Hepatocyte (in vitro differentiated cells): ENCODE measurements at regions not wholly inside any gene's neighbourhood (a gene's known extent, or its start where the extent isn't known, plus 50 kb on each side); places are given as distances from the start of the nearest gene placed in this dataset.

Experiments
- DNase-seq: peaks from one replicate; pipeline ENCODE4 v3.0.0-alpha.2; 2016; ENCODE audit warnings: low spot score
- H2AFZ ChIP-seq: fragments of 200-600 bp; sonication (generic); 2 replicates; pipeline ENCODE4 v1.6.0; 2016; ENCODE audit warnings: antibody characterized with exemption, mild to moderate bottlenecking
- H3K27ac ChIP-seq: fragments of 200-600 bp; sonication (generic); 2 replicates; pipeline ENCODE4 v1.5.1; 2016; ENCODE audit warnings: mild to moderate bottlenecking
- H3K27me3 ChIP-seq: fragments of 200-600 bp; sonication (generic); 2 replicates; pipeline ENCODE4 v1.6.1; 2016
- H3K36me3 ChIP-seq: fragments of 200-600 bp; sonication (generic); replicated peaks from 2 replicates; pipeline ENCODE4 v1.5.1; 2016; ENCODE audit warnings: low read depth; ENCODE audit not compliant: insufficient read depth
- H3K4me1 ChIP-seq: fragments of 200-600 bp; sonication (generic); 2 replicates; pipeline ENCODE4 v1.5.1; 2016; ENCODE audit warnings: mild to moderate bottlenecking, moderate library complexity; ENCODE audit not compliant: insufficient read depth
- H3K4me2 ChIP-seq: fragments of 200-600 bp; sonication (generic); 2 replicates; pipeline ENCODE4 v1.6.0; 2016
- H3K4me3 ChIP-seq: fragments of 200-600 bp; sonication (generic); 2 replicates; pipeline ENCODE4 v1.5.1; 2016; ENCODE audit warnings: mild to moderate bottlenecking
- H3K79me2 ChIP-seq: fragments of 200-600 bp; sonication (generic); 2 replicates; pipeline ENCODE4 v1.6.0; 2017; ENCODE audit warnings: mild to moderate bottlenecking
- H3K9me2 ChIP-seq: fragments of 200-600 bp; sonication (generic); replicated peaks from 2 replicates; pipeline ENCODE4 v1.6.0; 2017; ENCODE audit warnings: mild to moderate bottlenecking; ENCODE audit not compliant: insufficient read depth
- H3K9me3 ChIP-seq: fragments of 200-600 bp; sonication (generic); 2 replicates; pipeline ENCODE4 v1.5.1; 2016; ENCODE audit warnings: low read depth, mild to moderate bottlenecking
- H4K20me1 ChIP-seq: fragments of 200-600 bp; sonication (generic); 2 replicates; pipeline ENCODE4 v1.6.0; 2016; ENCODE audit warnings: mild to moderate bottlenecking; ENCODE audit not compliant: insufficient read depth, poor library complexity, severe bottlenecking
- EZH2 ChIP-seq: fragments of 200-600 bp; sonication (generic); IDR thresholded peaks from 2 replicates; pipeline ENCODE4 v1.6.1; 2016; ENCODE audit warnings: antibody characterized with exemption, mild to moderate bottlenecking, borderline replicate concordance
- EZH2phosphoT487 ChIP-seq: fragments of 200-600 bp; sonication (generic); IDR thresholded peaks from one replicate; pipeline ENCODE4 v1.6.1; 2018; ENCODE audit warnings: antibody characterized with exemption, mild to moderate bottlenecking, low read depth, moderate library complexity; ENCODE audit not compliant: unreplicated experiment, severe bottlenecking
- WGBS: methylation state at CpG from one replicate; pipeline ENCODE4 v1.1.6; 2016; ENCODE audit warnings: low lambda C conversion rate; ENCODE audit errors: missing lambda C conversion rate; 5-methylcytosine and 5-hydroxymethylcytosine counted together
- TF ChIP-seq, protein P1 (sequence below): fragments of 200-600 bp; sonication (generic); IDR thresholded peaks from 2 replicates; pipeline ENCODE4 v1.5.1; 2016; ENCODE audit warnings: antibody characterized with exemption, mild to moderate bottlenecking; ENCODE audit not compliant: poor library complexity

DNA sequence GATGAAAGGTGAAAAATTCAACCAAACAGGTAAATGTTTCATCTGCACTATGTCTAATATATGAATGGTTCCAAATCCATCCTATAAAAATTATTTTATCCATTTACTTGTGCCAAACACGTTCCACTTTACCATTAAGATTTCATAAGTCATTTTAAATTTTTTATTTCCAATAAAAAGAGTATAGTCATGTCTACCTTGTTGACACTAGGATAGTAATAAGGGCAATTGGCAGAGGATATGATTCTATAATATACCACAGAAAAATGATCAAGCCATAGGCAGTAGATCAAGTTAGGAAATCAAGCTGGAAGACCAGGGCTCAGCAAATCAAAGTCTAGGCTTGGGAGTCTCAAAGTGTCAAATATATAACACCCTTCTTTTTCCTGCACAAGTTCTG, 384.3 kb downstream of the METTL4 start:
- no peaks in the 10 kb centered on the region for H3K36me3 ChIP-seq
- WGBS = 80% methylated on average over 1 of the region's 1 CpG
- H3K9me2 ChIP-seq = no peaks in the 10 kb centered on the region
- no peaks in the 10 kb centered on the region for H4K20me1 ChIP-seq
- no peak for DNase-seq
- H3K9me3 ChIP-seq = no peaks in the 10 kb centered on the region
- H3K27me3 ChIP-seq = no peaks in the 10 kb centered on the region
- TF ChIP-seq, protein P1, sequence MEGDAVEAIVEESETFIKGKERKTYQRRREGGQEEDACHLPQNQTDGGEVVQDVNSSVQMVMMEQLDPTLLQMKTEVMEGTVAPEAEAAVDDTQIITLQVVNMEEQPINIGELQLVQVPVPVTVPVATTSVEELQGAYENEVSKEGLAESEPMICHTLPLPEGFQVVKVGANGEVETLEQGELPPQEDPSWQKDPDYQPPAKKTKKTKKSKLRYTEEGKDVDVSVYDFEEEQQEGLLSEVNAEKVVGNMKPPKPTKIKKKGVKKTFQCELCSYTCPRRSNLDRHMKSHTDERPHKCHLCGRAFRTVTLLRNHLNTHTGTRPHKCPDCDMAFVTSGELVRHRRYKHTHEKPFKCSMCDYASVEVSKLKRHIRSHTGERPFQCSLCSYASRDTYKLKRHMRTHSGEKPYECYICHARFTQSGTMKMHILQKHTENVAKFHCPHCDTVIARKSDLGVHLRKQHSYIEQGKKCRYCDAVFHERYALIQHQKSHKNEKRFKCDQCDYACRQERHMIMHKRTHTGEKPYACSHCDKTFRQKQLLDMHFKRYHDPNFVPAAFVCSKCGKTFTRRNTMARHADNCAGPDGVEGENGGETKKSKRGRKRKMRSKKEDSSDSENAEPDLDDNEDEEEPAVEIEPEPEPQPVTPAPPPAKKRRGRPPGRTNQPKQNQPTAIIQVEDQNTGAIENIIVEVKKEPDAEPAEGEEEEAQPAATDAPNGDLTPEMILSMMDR = no peak
- TF ChIP-seq EZH2 = no peak
- TF ChIP-seq EZH2phosphoT487 = no peak
- no peak overlapping the region for H3K27ac ChIP-seq
- H3K79me2 ChIP-seq = no peaks in the 10 kb centered on the region
- H3K4me3 ChIP-seq = no peak overlapping the region
- H3K4me1 ChIP-seq = no peaks in the 10 kb centered on the region
- H2AFZ ChIP-seq = no peak overlapping the region
- H3K4me2 ChIP-seq = no peak overlapping the region

DNA sequence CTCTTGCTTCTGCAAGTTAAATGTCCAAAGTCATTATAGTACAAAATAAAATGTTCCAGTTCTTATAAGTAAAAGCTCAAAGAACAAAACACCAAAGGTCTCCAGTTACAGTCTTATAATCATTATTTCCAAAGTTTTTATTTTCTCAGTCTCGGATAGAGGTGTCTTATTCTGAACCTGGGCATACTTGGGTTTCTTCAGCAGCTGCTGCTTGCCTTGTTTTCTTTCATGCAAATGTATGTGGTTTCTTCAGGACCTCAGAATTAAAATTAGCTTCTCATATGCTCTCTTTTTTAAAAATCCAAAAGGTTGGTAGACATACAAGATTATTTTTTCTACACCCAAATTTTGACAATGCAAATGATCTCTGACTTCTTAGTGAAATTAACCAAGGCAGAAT, 383.0 kb downstream of the METTL4 start:
- TF ChIP-seq, protein P1 = no peak
- TF ChIP-seq EZH2phosphoT487 (no peak), EZH2 (no peak)
- H3K4me1 ChIP-seq = no peaks in the 10 kb centered on the region
- H3K9me2 ChIP-seq = no peaks in the 10 kb centered on the region
- DNase-seq = no peak
- no peak overlapping the region for H3K4me2 ChIP-seq
- no peaks in the 10 kb centered on the region for H3K9me3 ChIP-seq
- no peak overlapping the region for H3K27ac ChIP-seq
- no peaks in the 10 kb centered on the region for H4K20me1 ChIP-seq
- no peak overlapping the region for H2AFZ ChIP-seq
- H3K36me3 ChIP-seq = no peaks in the 10 kb centered on the region
- H3K27me3 ChIP-seq = no peaks in the 10 kb centered on the region
- no peaks in the 10 kb centered on the region for H3K79me2 ChIP-seq
- WGBS = 90% methylated on average over 1 of the region's 1 CpG
- H3K4me3 ChIP-seq = no peak overlapping the region

DNA sequence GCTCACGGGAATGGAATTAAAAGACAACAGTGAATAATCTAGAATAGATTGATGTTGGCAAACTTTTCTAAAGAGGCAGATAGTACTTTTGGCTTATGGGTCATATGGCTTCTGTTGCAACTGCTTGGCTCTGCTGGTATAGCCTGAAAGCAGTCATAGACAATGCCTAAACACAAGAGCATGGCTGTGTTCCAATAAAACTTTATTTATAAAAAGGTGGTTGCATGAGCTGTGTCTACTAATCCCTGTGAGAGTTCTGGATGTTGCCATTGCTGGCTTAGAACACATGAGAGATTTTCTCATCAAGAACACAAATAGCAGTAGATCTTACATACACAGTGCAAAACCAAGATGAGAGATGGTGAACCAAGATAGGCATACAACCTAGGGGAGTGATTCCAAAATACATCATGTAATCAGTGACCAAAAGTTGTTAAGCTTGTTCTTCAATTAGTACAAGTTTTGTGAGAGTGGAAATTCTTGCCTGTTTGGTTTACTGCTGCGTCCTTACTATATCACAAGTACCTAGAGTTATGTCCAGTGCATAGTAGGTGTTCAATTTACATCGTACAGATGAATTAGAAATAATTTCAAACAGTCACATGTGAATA, 380.0 kb downstream of the METTL4 start:
- Histone ChIP-seq H3K27me3 (no peaks in the 10 kb centered on the region), H3K79me2 (no peaks in the 10 kb centered on the region)
- WGBS = 84% methylated on average over 3 of the region's 3 CpGs

More for the DNA sequence above, 380.0 kb downstream of the METTL4 start:
- Histone ChIP-seq H3K4me1 (no peaks in the 10 kb centered on the region), H3K4me2 (no peak overlapping the region), H3K27ac (no peak overlapping the region), H3K4me3 (no peak overlapping the region), H2AFZ (no peak overlapping the region), H3K9me3 (no peaks in the 10 kb centered on the region), H3K9me2 (no peaks in the 10 kb centered on the region), H4K20me1 (no peaks in the 10 kb centered on the region), H3K36me3 (no peaks in the 10 kb centered on the region)
- DNase-seq = no peak
- TF ChIP-seq, protein P1 = no peak
- TF ChIP-seq EZH2 (no peak), EZH2phosphoT487 (no peak)
